Embryonic facial prominence (tissue), 1 donor: ENCODE measurements at regions not wholly inside any gene's neighbourhood (a gene's known extent, or its start where the extent isn't known, plus 50 kb on each side); places are given as distances from the start of the nearest gene placed in this dataset.

ENCODE experiments used
- DNase-seq: peaks from one replicate; pipeline ENCODE4 v3.0.0-alpha.2; 2016; ENCODE audit errors: extremely low spot score

GRCh38 chr5:147037515-147038205 lies 159.1 kb upstream of the PPP2R2B start:
- no peak for DNase-seq

GRCh38 chr5:147040856-147041255 lies 162.3 kb upstream of the PPP2R2B start:
- DNase-seq: no peak

DNA sequence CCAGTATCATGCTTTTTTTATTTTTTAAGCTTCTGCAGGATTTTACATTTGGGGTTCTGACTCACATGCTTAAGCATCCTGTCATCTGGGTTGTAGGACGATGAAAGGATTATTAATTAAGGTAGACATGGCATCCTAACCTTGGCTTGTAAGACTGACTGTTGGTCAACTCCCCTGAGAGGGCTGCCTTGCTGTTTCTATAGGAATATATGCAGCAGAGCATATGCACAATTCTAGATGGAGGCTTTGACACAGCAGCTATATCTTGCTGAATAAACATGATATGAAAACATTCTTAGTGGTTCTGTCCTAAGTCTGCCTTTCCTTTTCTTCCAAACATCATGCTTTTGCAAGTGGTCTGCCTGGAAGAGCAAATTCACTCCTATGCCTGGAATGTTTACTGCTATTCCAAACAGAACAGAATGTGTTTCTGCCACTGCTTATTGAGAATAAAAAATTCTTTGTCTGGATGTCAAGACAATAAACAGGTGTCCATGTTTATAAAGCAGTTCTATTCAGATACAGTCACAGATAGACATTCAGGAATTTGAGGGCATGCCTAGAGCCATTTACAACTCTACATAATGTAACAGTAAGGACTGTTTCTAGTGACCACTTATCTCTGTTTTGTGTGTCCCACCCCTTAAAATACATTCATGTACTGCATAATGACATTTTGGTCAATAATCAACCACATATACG lies 166.2 kb upstream of the PPP2R2B start:
- no peak for DNase-seq

DNA sequence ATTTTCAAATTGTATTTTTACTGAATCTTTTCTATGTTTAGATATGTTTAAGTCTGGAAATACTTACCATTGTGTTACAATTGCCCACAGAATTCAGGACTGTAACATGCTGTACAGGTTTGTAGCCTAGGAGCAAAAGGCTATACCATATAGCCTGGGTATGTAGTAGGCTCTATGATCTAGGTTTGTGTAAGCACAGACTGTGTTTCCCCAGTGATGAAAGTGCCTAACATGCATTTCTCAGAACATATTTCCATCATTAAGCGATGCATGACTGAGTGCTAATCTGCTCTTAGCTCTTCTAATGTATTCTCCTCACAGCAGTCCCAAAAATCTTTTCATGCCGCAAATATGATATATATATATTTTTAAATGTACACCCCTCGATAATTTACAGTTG lies 166.7 kb upstream of the PPP2R2B start:
- DNase-seq: no peak

- no peak for DNase-seq
Measured at GRCh38 chr5:147046281-147046680, 167.7 kb upstream of the PPP2R2B start.

DNA sequence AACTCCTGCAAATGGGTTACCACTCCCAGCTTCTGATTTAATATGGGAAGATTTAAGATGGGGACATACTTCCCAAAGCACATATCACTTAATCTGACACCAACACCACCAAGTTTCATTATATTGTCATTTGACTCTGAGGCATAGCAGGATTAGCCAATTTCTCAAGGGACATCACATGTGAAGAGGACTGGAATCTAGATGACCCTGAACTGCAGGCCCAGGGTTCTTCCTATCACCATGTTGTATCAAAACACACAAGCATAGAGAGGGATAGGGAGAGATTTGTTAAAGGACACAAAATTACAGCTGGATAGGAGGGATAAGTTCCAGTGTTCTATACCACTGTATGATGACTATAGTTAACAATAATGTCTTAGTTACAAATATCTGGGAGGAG lies 168.3 kb upstream of the PPP2R2B start:
- DNase-seq: no peak

DNA sequence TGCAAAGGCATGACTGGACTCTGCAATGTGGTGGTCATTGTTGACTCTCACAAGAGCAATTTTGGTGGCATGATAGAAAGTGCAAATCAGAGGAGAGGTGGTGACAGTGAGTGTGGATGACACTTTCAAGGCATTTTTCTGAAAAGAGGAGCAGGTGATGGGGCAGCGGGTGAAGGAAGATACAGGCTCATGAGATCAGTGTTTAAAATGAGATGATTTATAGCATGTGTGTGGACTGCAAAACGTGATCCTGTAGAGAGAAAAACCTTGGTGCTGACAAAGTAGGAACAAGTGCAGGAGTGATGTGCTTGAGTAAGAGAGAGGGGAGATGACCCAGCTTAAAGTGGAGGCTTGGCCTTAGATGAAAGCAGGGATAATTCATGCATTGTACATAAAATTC lies 171.2 kb upstream of the PPP2R2B start:
- DNase-seq: no peak

GRCh38 chr5:147050172-147050571 lies 171.6 kb upstream of the PPP2R2B start:
- no peak for DNase-seq

GRCh38 chr5:147051193-147051592 lies 172.6 kb upstream of the PPP2R2B start:
- DNase-seq: no peak

DNA sequence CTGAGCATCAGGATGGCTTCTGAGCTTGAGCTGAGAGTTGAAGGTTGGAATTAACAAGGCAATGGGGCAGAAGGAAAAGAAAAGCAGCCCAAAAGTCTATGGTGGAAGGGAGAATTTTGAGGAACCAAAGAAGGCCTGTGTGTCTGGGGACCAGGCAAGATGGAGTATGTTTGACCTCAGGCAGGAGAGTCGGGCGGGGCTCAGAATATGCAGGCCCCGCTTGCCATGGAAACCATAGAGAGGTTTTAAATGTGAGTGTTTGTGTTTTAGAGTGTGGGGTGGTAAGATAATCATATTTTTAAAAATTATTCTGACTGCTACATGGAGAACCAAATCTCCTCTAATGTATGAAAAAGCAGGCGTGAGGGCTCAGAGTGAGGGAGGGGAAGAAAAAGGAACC lies 174.0 kb upstream of the PPP2R2B start:
- DNase-seq: no peak

GRCh38 chr5:147055089-147055826 lies 176.7 kb upstream of the PPP2R2B start:
- DNase-seq: no peak

GRCh38 chr5:147055850-147056566 lies 177.5 kb upstream of the PPP2R2B start:
- DNase-seq: no peak

DNA sequence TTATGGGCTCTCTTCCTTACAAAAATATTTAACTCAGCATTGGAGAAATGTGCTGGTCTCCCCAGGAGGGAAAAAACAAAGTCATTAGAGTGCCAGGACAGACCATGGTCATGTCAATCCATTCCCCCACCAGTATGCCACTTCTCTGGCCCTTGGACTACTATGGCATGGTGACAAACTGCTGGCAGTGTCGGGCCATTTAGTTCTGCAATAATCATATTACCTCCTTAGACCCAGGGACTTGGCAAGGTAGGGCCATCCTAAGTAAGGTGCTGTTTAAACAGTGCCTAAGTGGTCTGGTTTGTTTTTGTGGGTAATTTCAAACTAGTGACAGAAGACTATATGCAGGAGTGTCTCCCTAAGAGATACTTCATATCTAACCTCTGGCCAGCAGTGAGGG lies 177.8 kb upstream of the STK32A start:
- no peak for DNase-seq

GRCh38 chr5:147061431-147061830 lies 173.4 kb upstream of the STK32A start:
- no peak for DNase-seq

DNA sequence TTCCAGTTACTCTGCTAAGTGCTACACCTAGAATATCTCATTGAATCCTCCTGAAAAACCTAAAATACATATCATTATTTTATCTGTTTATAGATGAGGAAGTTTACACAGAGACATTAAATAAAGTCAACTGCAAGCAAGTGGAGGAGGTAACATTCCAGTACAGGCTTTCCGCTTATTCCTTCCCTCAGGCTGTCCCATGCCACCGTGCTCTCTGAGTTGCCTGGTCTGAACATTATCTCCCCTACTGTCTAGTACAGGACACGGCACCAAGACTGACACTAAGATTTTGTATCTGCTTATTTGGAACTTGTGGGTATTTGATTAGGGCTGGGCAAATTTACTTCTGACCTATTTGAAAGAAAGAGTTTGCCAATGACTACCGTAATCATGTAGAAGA lies 172.4 kb upstream of the STK32A start:
- DNase-seq: no peak

DNA sequence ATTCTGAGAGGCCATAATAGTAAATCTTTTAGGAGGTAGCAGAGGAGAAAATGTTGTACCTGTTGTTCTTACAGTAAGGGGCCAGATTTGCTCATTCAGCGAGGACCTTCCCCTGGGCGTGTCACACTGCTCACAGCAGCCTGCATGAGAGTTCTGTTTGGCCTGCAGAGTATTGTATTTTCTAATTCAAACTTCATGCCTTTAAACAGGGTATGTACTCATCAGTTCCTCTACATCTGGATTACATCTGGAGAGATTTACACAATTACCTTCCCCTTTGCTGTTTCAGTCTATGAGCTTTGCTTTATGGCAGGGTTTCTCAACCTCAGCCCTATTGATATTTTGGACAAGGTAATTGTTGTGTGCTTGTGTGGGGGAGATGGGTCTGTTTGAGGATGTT lies 170.9 kb upstream of the STK32A start:
- peak; percentile 45 for DNase-seq

DNA sequence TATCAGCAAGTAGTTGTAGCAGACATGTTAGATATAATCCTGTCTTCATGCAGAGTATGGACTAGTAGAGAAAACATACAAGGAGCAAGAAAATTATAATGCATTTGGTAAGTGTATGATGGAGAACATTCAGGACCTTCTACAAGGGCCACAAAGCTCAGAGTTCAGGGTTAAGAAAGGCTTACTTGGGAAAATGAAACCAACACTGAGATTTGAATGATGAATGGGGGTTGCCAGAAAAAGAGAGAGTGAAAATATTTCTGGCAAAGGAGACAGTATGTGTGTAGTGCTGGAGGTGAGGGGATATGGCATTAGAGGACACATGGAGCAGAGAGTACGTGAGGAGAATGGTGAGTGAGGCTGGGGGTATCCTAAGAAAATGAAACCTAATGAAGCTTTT lies 169.8 kb upstream of the STK32A start:
- no peak for DNase-seq

DNA sequence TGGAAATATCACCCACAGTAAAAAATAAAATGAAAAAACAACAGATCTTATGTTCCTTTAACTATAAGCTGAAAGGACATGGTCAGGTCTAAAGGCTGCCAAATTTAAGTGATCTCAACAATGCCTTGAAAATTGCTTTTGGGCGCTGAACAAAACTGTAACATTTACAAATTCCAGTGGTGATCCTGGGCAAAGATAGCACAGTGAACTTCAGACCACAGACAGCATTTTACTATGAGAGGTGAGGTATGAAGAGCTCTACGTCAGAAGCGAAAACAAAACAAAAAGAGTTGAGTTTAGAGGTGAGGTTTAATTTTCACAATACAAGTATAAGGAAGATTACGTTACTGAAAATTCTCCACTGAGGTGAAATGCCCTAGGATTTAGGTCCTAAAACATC lies 165.8 kb upstream of the STK32A start:
- DNase-seq: no peak

DNA sequence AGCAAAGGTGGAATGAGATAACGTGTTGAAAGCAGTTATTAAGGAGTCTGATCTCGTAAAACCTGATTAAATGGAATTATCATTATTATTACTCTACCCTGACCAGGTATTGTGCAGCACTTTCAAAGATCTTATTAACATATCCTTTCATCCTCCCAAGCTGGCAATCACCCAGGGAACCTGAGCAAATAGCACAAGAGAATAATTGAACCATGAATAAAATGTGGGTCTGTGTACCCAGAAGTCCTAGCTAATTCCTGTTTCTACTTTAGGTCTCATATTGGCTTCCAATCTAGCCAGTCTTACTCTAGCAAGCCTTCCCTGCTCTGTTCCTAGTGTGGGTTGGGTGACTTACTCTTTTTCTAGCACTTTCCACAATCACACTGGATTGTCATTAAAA lies 162.2 kb upstream of the STK32A start:
- DNase-seq: no peak

DNA sequence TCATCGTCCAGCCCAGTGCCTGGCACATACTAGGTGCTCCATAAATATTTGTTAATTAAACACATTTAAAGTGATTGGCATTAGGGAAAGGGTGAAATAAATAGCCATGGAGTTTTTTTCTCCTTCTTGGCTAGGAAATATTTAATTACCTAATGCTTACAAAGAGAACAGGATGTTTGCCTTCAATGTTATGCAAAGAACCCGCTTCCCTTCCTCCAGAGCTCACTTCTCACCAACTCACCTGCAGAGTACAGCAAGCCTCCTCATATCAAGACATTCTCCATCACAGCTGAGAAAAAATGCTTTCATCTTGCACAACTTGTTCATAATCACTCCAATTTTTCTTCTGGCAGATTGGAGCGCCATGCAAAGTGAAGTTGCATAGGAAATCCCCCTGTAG lies 161.7 kb upstream of the STK32A start:
- no peak for DNase-seq

- no peak for DNase-seq
Measured at GRCh38 chr5:147075187-147075586, 159.6 kb upstream of the STK32A start.

DNA sequence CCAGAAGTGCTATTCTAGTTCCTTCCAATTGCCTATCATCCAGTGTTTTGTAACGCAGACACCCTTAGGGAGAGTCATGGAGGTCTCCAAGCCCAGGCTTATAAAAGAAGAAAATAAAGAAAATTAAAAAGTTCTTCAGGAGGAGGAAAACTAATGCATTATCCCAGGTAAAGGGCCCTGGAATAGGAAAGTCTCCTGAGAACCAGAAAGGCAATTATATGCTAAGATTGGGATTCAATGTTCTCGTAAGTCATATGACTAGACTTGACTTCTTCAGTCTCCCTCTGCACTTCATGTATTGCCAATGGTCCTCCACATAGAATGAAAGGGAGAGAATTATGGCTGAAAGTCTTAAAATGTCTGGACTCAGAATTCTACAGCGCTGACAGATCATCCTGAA lies 154.4 kb upstream of the STK32A start:
- DNase-seq: no peak
